Panc1 (cell line): ENCODE measurements at regions not wholly inside any gene's neighbourhood (a gene's known extent, or its start where the extent isn't known, plus 50 kb on each side); places are given as distances from the start of the nearest gene placed in this dataset.

Experiments
- SIN3A ChIP-seq: IDR thresholded peaks from 2 replicates; pipeline ENCODE4 v1.6.1; 2012; ENCODE audit warnings: low read depth, mild to moderate bottlenecking, low read length, moderate library complexity, borderline replicate concordance; ENCODE audit not compliant: insufficient read depth
- TF ChIP-seq, protein P1 (sequence below): fragments of 450-650 bp; IDR thresholded peaks from 2 replicates; pipeline ENCODE4 v1.5.1; 2017; ENCODE audit warnings: mild to moderate bottlenecking

DNA sequence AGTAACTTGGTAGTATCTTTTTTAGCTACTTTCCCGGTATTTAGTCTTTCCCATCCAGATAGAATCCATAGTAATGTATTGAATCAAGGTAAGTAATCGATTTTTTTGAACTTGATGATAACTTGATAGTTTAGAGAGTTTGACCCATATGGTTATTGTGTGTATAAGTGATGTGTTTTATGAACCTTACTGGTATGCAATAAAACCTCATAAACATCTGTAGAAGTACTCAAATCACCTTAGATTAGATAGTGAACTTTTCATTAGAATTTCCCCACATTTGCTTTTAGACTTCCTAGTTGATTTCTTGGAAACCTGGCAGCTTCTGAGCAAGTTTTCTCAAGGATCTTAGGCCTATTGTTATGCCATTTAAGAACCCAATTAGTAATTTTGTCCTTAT is 80.8 kb upstream of the PDE5A start:
- TF ChIP-seq, protein P1, sequence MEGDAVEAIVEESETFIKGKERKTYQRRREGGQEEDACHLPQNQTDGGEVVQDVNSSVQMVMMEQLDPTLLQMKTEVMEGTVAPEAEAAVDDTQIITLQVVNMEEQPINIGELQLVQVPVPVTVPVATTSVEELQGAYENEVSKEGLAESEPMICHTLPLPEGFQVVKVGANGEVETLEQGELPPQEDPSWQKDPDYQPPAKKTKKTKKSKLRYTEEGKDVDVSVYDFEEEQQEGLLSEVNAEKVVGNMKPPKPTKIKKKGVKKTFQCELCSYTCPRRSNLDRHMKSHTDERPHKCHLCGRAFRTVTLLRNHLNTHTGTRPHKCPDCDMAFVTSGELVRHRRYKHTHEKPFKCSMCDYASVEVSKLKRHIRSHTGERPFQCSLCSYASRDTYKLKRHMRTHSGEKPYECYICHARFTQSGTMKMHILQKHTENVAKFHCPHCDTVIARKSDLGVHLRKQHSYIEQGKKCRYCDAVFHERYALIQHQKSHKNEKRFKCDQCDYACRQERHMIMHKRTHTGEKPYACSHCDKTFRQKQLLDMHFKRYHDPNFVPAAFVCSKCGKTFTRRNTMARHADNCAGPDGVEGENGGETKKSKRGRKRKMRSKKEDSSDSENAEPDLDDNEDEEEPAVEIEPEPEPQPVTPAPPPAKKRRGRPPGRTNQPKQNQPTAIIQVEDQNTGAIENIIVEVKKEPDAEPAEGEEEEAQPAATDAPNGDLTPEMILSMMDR, result no peak
- TF ChIP-seq SIN3A, result no peak
